Non-pigmented ciliary epithelial cell (primary cell): ENCODE measurements at regions not wholly inside any gene's neighbourhood (a gene's known extent, or its start where the extent isn't known, plus 50 kb on each side); places are given as distances from the start of the nearest gene placed in this dataset.

ENCODE experiments used
- DNase-seq: peaks from one replicate; pipeline ENCODE4 v3.0.0-alpha.2; 2010; ENCODE audit warnings: low read depth

GRCh38 chr7:121525155-121525819 lies 129.2 kb upstream of the FAM3C start:
- DNase-seq, result no peak

DNA sequence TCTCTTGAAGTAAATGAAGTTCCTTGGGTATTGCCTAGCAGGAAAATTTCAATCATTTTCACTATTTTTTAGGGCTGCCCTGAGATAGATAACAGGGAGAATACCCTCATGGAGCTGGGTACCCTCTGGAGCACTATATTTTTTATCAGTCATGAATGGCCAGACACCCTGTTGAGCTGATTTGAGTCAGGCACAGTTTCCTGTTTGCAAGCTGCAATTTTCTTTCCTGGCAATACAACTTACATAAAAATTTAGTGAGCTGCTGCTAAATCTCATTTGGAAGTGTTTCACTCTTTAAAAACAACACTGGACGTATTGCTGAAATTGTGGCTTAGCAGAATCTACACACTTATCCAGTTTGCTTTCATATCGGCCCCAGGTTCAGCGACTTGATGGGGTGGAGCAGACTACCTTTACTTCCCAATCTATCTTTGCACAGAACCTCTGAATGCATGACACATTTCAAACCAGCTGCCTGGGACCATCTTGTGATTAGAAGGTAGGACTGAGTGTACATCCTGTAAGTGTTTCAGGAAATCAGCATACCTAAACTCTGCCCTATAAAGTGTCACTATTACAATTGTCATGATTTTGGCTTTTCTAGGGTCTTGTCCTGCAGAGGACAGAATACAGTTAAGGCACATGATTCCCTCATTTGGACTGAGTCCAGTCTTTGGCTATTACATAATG lies 125.7 kb upstream of the FAM3C start:
- DNase-seq, result no peak

DNA sequence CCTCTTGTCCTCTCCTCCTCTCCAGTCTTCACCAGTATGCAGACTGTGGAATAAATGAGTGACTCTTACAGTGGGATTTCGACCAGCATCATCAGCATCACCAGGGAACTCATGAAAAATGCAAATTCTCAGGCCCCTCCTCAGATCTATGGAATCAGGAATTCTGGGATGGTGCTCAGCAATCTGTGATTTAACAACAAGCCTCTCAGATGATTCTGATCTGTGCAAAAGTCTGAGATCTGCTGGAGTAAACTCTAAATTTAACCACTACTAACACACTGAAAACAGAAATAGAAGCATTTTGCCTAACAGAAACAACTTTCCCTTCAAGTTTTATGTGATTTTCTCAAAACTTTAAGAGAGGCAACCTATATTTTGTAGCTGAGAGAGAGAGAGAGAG lies 124.8 kb upstream of the FAM3C start:
- no peak for DNase-seq

DNA sequence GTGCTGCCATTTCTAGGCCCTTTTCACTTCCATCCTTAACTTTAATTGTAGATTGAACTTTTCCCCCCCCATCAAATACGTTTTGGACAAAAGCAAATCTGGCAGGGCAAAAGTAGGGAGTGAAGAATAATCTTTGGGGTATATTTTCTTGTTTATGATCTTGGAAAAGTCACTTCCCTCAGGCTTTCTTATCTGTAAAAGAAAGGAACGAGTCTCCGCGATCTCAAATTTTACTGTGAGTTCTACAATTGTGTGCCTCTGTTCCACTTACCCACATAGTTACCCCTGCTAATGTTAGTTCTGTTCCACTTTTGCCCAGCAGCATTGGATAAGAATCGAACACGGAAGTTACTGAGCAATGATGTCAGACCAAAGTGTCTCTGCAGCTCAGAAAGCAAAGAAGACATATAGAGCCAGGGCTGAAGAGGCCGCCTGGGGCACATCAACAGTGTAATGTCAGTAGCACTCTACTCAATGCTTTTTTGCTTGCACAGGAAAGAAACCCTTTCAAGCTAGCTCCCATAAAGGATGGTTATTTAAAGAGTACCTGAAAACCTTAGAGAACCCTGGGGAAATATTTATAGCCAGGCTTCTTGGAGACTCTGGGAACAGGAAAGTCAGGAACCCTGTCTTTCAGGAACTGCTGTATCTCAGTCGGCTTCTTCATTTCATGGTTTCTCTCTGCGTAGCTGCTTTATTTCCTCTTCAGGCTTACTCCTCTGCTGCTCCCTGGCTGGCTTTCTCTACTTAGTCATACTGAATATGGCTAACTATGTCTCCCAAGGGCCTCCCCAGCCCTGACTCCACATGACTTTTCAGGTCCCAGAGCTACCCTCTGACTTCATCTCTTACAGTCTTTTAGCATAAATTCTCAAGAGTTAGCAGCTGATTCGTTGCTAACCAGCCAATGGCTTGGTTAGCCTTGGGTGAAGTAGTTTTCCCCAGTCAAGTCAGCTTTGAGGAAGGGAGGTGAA lies 123.7 kb upstream of the FAM3C start:
- no peak for DNase-seq

DNA sequence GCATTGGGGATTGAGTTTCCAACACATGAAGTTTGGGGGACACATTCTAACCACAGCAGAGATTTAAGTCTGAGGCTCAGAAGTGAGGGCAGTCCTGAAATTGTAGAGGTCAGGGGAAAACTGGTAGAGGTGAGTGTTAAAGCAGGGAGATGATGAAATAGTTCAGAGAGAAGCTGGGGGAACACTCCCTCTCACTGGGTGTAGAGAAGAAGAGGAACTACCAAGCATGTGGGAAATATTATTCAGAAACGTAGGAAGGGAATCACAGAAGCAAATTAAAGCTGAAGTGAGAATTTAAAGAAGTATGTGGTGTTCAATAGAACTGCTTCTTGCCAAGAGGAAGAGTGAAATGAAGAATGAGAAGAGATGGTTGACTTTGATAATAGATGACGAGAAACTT lies 121.5 kb upstream of the FAM3C start:
- DNase-seq, result no peak

DNA sequence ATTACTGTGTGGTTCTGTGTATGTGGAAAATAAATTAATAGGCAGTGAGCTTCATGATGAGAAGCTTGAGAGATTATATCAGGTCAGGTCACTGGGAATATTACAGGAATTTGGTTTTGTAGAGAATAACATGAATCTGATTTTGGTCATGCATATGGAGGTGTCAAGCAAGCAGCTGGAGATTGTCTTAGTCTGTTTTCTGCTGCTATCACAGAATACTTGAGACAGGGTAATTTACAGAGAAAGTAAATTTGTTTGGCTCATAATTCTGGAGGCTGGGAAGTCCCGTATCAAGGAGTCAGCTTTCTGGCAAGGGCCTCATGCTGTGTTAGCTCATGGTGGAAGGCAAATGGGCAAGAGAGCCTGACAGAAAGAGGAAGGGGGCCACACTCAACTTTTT lies 120.7 kb upstream of the FAM3C start:
- DNase-seq, result no peak

DNA sequence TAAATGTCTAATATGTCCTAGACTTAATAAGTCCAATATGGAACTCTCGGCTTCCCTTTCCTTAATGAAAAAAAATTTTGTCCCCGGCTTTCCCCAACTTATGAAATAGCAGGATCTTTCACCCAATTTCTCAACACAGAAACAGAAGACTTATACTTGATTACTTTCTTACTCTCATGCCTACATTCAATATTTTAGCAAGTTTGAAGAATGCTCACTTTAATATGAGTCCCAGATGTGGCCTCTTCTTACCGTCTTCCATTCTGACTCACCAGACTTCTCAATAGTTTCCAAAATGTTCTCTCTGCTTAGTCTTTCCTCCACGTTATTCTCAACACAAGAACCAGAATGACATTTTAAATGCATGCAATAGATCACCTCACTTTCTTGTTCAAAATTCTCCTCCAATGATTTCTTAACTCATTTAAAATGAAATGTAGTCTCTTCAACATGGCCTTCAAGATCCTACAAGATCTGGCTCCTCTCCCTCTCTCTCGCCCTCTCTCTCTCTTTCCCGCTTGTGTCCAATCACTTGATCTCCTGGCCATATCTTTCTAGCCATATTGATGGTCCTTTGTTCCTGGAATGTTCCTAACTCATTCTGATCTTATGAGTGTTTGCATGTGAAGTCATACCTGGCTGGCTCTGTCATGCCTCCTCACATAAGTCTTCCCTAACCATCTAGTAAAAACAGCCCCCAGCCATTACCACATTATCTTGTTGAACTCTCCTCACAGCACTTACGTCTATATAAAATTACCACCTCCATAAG lies 119.7 kb upstream of the FAM3C start:
- no peak for DNase-seq

GRCh38 chr7:121515229-121515628 lies 119.1 kb upstream of the FAM3C start:
- no peak for DNase-seq

GRCh38 chr7:121513105-121513504 lies 117.0 kb upstream of the FAM3C start:
- DNase-seq, result no peak

GRCh38 chr7:121510858-121511482 lies 114.9 kb upstream of the FAM3C start:
- DNase-seq, result no peak

- no peak for DNase-seq
These were observed 114.2 kb upstream of the FAM3C start for GRCh38 chr7:121510302-121510701.

DNA sequence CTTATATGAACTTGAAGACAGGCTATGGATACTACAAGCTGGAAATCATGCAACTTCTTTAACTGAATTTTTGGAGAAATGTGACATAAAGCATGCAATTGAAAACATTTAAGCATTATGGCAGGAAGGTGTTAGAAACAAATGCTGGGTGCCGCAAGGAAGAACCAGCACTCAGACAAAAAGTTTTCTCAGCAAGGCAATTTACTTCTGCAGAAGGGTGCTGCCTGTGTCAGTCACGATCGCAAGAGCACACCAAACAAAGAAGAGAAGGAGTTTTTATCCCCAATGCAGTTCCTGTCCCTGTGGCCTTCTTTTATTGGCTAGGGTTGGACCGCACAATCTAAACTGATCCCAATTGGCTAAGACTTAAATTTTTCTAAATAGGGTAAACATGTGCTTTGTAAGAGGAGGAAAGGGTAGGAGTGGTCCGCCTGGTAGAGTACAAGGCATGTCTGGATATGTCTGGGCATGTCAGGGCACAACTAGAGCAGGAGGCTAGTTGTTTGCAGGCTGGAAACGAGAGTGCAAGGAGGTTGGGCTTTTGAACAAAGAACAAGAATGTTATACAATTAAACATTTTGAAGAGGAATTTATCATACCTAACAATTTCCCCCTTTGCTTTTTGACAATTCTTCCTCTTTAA lies 109.6 kb upstream of the FAM3C start:
- no peak for DNase-seq

DNA sequence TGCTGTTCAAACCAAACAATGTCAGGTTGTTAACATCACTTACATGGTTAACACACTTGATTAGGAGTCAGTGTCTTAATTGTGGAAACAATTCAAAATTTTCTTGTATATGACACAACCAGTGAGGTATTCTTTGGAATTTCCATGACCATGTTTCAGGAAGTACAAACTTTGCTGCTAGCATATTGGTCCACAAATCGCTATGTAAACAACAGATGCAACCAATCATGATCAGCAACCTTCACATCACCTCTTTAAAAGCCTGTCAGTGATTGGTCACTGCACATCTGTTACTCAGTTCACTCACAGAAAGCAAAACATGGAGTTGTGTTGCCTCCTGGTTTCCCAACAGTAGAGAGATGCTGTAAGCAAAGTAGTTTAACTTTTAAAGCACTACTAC lies 108.9 kb upstream of the FAM3C start:
- no peak for DNase-seq

DNA sequence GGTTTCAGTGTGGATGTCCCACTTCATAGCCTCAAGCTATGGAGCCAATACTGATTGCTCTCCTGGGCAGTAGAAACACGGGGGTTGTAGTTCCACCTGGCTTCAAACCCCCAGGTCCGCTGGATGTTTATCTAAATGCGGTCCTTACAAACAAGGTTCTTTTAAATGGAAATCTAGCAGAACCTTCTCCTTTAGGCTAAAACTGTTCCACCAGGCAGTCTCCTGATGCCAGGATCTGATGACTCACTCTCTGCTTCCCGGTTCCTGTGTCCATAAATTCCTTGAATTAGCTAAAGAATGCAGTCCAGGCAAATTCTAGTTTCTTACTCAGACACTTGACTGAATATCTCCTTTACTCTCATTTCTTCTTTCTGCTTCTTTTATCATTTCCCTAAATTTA lies 108.4 kb upstream of the FAM3C start:
- peak; percentile 53 for DNase-seq

DNA sequence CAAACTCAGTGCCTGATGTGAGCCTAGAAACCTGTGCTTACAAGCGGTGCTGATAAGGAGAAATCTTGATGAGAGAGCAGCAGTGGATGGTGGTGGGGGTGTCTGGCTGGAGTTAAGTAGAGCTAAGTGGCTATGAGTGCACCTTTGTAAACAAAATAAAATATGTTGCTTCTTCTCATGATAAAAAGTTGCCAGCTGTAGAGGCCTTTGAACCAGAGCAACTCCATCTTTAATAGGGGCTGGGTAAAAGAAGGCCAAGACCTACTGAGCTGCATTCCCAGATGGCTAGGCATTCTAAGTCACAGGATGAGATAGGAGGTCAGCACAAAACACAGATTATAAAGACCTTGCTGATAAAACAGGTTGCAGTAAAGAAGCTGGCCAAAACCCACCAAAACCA lies 107.6 kb upstream of the FAM3C start:
- no peak for DNase-seq

- DNase-seq, result no peak
These were observed 106.9 kb upstream of the FAM3C start for GRCh38 chr7:121503039-121503438.

DNA sequence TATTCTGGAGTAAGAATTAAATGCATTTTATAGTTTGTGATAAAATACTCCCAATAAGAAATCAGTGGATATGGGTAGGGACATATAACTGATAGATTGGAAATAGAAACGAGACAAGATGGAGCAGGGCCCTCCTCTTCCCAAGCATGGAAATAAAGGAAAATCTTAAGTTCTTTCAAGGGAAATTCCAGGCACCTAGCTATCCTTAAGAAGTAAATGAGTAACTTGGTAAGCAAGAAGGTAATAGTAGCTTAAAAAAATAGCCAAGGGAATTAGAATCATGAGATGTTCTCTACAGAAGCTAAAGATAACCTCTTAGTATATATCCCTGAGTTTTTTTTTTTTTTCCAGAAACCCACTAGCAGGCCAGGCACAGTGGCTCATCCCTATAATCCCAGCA lies 105.5 kb upstream of the FAM3C start:
- no peak for DNase-seq

GRCh38 chr7:121500360-121501058 lies 104.4 kb upstream of the FAM3C start:
- DNase-seq, result no peak

DNA sequence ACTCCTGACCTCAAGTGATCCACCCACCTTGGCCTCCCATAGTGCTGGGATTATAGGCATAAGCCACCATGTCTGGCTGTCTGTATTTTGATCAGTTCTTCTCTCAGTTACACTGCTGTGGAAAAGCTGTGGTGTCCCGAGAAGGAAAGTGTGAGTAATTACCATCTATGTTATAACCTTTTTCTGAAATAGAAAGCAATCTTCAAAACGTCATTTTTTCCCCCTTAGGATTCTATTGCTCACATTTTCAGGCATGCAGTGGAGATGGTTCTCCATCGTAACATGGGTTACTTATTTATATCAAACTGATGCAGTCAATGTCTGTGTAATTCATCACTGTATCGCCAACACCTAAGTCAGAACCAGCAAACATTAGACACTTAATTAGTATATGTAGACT lies 103.5 kb upstream of the FAM3C start:
- DNase-seq, result no peak

GRCh38 chr7:121498816-121499215 lies 102.7 kb upstream of the FAM3C start:
- no peak for DNase-seq
